MCF 10A (cell line): ENCODE measurements at regions not wholly inside any gene's neighbourhood (a gene's known extent, or its start where the extent isn't known, plus 50 kb on each side); places are given as distances from the start of the nearest gene placed in this dataset.
A peak's percentile ranks its signal among the peaks of the same experiment; 100 is the strongest.

ENCODE experiments used
- BruUV-seq: library from RNA; stranded (reverse); fragments of 400-500 nt; replicated peaks from 2 replicates; lab custom pipeline; 2021; lab: Mats Ljungman, UMichigan
- CTCF ChIA-PET: fragments of 300-600 bp; sonication (Branson Sonifier 250); formaldehyde crosslinking; extraction: SDS; loops from one replicate; lab custom pipeline; 2021; ENCODE audit warnings: antibody characterized with exemption, inconsistent platforms; lab: Yijun Ruan, JAX
- POLR2A ChIA-PET: fragments of 300-600, 350-650 bp; sonication (Branson Sonifier 250); formaldehyde crosslinking; extraction: SDS; loops from one replicate; lab custom pipeline; 2020; ENCODE audit warnings: antibody characterized with exemption, inconsistent platforms; lab: Yijun Ruan, JAX
- DNase-seq: peaks from one replicate; pipeline ENCODE4 v3.0.0-alpha.2; 2018; ENCODE audit not compliant: unreplicated experiment
- H3K27ac Mint-ChIP-seq: one replicate; pipeline ENCODE4 v1.8.0; 2022; ENCODE audit warnings: mild to moderate bottlenecking, low read depth, mixed read lengths; ENCODE audit not compliant: unreplicated experiment
- H3K27me3 Mint-ChIP-seq: one replicate; pipeline ENCODE4 v1.8.0; 2022; ENCODE audit warnings: mixed read lengths; ENCODE audit not compliant: insufficient read depth, unreplicated experiment
- H3K36me3 Mint-ChIP-seq: one replicate; pipeline ENCODE4 v1.8.0; 2022; ENCODE audit warnings: mild to moderate bottlenecking, moderate library complexity, mixed read lengths; ENCODE audit not compliant: insufficient read depth, unreplicated experiment
- H3K4me1 Mint-ChIP-seq: one replicate; pipeline ENCODE4 v1.8.0; 2022; ENCODE audit warnings: mixed read lengths; ENCODE audit not compliant: insufficient read depth, unreplicated experiment
- H3K4me3 Mint-ChIP-seq: one replicate; pipeline ENCODE4 v1.8.0; 2022; ENCODE audit warnings: mild to moderate bottlenecking, moderate library complexity, mixed read lengths; ENCODE audit not compliant: unreplicated experiment
- H3K9me3 Mint-ChIP-seq: one replicate; pipeline ENCODE4 v1.8.0; 2022; ENCODE audit warnings: mixed read lengths; ENCODE audit not compliant: unreplicated experiment
- intact Hi-C: fragments of 100-400 bp; cut with micrococcal nuclease; formaldehyde crosslinking; loops from 2 replicates; pipeline ENCODE4 v1.14.1; 2022
- TF ChIP-seq, protein P1 (sequence below): fragments of 200-600 bp; IDR thresholded peaks from one replicate; pipeline ENCODE4 v1.8.0; 2022; ENCODE audit warnings: antibody characterized with exemption, mild to moderate bottlenecking; ENCODE audit not compliant: unreplicated experiment

- no peak overlapping the region for H3K4me3 Mint-ChIP-seq
- no peaks in the 10 kb centered on the region for H3K4me1 Mint-ChIP-seq
- H3K9me3 Mint-ChIP-seq = peaks cover 5% of the 10 kb centered on the region
- DNase-seq = no peak
- intact Hi-C loops = no loop called here
- H3K36me3 Mint-ChIP-seq = no peaks in the 10 kb centered on the region
- no peak overlapping the region for H3K27ac Mint-ChIP-seq
- CTCF ChIA-PET = no interaction called here
- TF ChIP-seq, protein P1, sequence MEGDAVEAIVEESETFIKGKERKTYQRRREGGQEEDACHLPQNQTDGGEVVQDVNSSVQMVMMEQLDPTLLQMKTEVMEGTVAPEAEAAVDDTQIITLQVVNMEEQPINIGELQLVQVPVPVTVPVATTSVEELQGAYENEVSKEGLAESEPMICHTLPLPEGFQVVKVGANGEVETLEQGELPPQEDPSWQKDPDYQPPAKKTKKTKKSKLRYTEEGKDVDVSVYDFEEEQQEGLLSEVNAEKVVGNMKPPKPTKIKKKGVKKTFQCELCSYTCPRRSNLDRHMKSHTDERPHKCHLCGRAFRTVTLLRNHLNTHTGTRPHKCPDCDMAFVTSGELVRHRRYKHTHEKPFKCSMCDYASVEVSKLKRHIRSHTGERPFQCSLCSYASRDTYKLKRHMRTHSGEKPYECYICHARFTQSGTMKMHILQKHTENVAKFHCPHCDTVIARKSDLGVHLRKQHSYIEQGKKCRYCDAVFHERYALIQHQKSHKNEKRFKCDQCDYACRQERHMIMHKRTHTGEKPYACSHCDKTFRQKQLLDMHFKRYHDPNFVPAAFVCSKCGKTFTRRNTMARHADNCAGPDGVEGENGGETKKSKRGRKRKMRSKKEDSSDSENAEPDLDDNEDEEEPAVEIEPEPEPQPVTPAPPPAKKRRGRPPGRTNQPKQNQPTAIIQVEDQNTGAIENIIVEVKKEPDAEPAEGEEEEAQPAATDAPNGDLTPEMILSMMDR = no peak
- BruUV-seq = no TSS peak
- peaks cover 34% of the 10 kb centered on the region for H3K27me3 Mint-ChIP-seq
- POLR2A ChIA-PET = interaction anchor here (0.7 kb wide), 1 partner anchor 1726 kb away, joined by 3 read pairs; no protein-coding TSS in a partner anchor
Observed at GRCh38 chr2:175236930-175237329, 55.4 kb upstream of the ATP5MC3 start.

- peaks cover 1% of the 10 kb centered on the region for H3K9me3 Mint-ChIP-seq
- TF ChIP-seq, protein P1 = no peak
- ChIA-PET POLR2A (no interaction called here), CTCF (interaction anchor here (0.5 to 1.7 kb wide), 2 partner anchors 17 to 19 kb away, joined by 3 to 7 read pairs; no protein-coding TSS in a partner anchor)
- no TSS peak for BruUV-seq
- no peaks in the 10 kb centered on the region for H3K36me3 Mint-ChIP-seq
- H3K4me1 Mint-ChIP-seq = no peaks in the 10 kb centered on the region
- peaks cover 19% of the 10 kb centered on the region for H3K27me3 Mint-ChIP-seq
- intact Hi-C loops = no loop called here
- no peak for DNase-seq
- no peak overlapping the region for H3K27ac Mint-ChIP-seq
- H3K4me3 Mint-ChIP-seq = no peak overlapping the region
Observed at GRCh38 chr2:175234650-175235049, 53.1 kb upstream of the ATP5MC3 start.

GRCh38 chr2:175234153-175234552 lies 52.6 kb upstream of the ATP5MC3 start:
- ChIA-PET CTCF (interaction anchor here (1.7 kb wide), 1 partner anchor 17 kb away, joined by 7 read pairs; no protein-coding TSS in a partner anchor), POLR2A (no interaction called here)
- intact Hi-C loops = no loop called here
- Mint-ChIP-seq H3K4me1 (no peaks in the 10 kb centered on the region), H3K4me3 (no peak overlapping the region), H3K27me3 (peaks cover 19% of the 10 kb centered on the region), H3K36me3 (no peaks in the 10 kb centered on the region), H3K27ac (no peak overlapping the region), H3K9me3 (no peaks in the 10 kb centered on the region)
- no peak for DNase-seq
- BruUV-seq = no TSS peak
- TF ChIP-seq, protein P1 = no peak

- Mint-ChIP-seq H3K27me3 (peaks cover 15% of the 10 kb centered on the region), H3K4me1 (no peaks in the 10 kb centered on the region), H3K27ac (no peak overlapping the region), H3K4me3 (no peak overlapping the region), H3K36me3 (no peaks in the 10 kb centered on the region), H3K9me3 (no peaks in the 10 kb centered on the region)
- no TSS peak for BruUV-seq
- DNase-seq = peak; percentile 63
- POLR2A ChIA-PET = no interaction called here
- CTCF ChIA-PET = no interaction called here
- TF ChIP-seq, protein P1 = no peak
- intact Hi-C loops = no loop called here
Observed at GRCh38 chr2:175233135-175233719, 51.7 kb upstream of the ATP5MC3 start.
